NB4 (cell line): ENCODE measurements at regions not wholly inside any gene's neighbourhood (a gene's known extent, or its start where the extent isn't known, plus 50 kb on each side); places are given as distances from the start of the nearest gene placed in this dataset.

Experiments used
- CTCF ChIP-seq: IDR thresholded peaks from one replicate; pipeline ENCODE4 v1.5.1; 2012; ENCODE audit warnings: low read depth, low read length
- MAX ChIP-seq: IDR thresholded peaks from 2 replicates; pipeline ENCODE4 v1.6.1; 2011; ENCODE audit warnings: low read depth, low read length
- POLR2A ChIP-seq: IDR thresholded peaks from 2 replicates; pipeline ENCODE4 v1.6.1; 2011; ENCODE audit warnings: mild to moderate bottlenecking; ENCODE audit not compliant: insufficient read length; ENCODE audit errors: extremely low read depth

- TF ChIP-seq CTCF (no peak), POLR2A (no peak), MAX (no peak)
Measured at GRCh38 chr2:75986617-75987016, 275.9 kb upstream of the GCFC2 start.
